SK-N-SH treated with all-trans-retinoic acid at 6 μM for 48 hours (cell line): ENCODE measurements at regions not wholly inside any gene's neighbourhood (a gene's known extent, or its start where the extent isn't known, plus 50 kb on each side); places are given as distances from the start of the nearest gene placed in this dataset.

Experiments used
- ATAC-seq: fragments of 200-7000 bp; cut with Tn5 transposase; 3 replicates; pipeline ENCODE4 v1.9.1; 2020; ENCODE audit warnings: mild to moderate bottlenecking, moderate library complexity
- ARNTL ChIP-seq: fragments of 450-650 bp; formaldehyde crosslinking; IDR thresholded peaks from 2 replicates; pipeline ENCODE4 v1.5.0; 2020; ENCODE audit warnings: low read depth, mild to moderate bottlenecking, moderate library complexity, borderline replicate concordance
- BACH2 ChIP-seq: fragments of 250-450 bp; sonication (Bioruptor Pico); IDR thresholded peaks from 2 replicates; pipeline ENCODE4 v1.9.0; 2021; ENCODE audit warnings: mild to moderate bottlenecking, borderline replicate concordance
- CREB5 ChIP-seq: fragments of 250-450 bp; sonication (Bioruptor Pico); IDR thresholded peaks from 2 replicates; pipeline ENCODE4 v1.5.1; 2020; ENCODE audit warnings: low read depth, mild to moderate bottlenecking, moderate library complexity
- CSDC2 ChIP-seq: fragments of 250-450 bp; sonication (Bioruptor Pico); IDR thresholded peaks from 2 replicates; pipeline ENCODE4 v1.5.0; 2020; ENCODE audit warnings: mild to moderate bottlenecking, moderate library complexity
- CSRNP3 ChIP-seq: fragments of 250-450 bp; sonication (Bioruptor Pico); IDR thresholded peaks from 2 replicates; pipeline ENCODE4 v1.5.1; 2021; ENCODE audit warnings: mild to moderate bottlenecking, moderate library complexity
- ESRRG ChIP-seq: fragments of 250-450 bp; sonication (Bioruptor Pico); IDR thresholded peaks from 2 replicates; pipeline ENCODE4 v1.6.1; 2021; ENCODE audit warnings: mild to moderate bottlenecking
- GLIS3 ChIP-seq: fragments of 250-450 bp; sonication (Bioruptor Pico); IDR thresholded peaks from 2 replicates; pipeline ENCODE4 v1.5.0; 2020; ENCODE audit warnings: mild to moderate bottlenecking, moderate library complexity
- ISL1 ChIP-seq: fragments of 250-450 bp; sonication (Bioruptor Pico); IDR thresholded peaks from 2 replicates; pipeline ENCODE4 v2.1.2; 2022; ENCODE audit warnings: mild to moderate bottlenecking, moderate library complexity
- OSR1 ChIP-seq: fragments of 250-450 bp; sonication (Bioruptor Pico); IDR thresholded peaks from 2 replicates; pipeline ENCODE4 v1.8.0; 2022; ENCODE audit warnings: moderate library complexity, mild to moderate bottlenecking, inconsistent platforms
- PATZ1 ChIP-seq: fragments of 250-450 bp; sonication (Bioruptor Pico); IDR thresholded peaks from 2 replicates; pipeline ENCODE4 v1.8.0; 2020; ENCODE audit warnings: mild to moderate bottlenecking, moderate library complexity, borderline replicate concordance
- POU6F1 ChIP-seq: fragments of 250-450 bp; sonication (Bioruptor Pico); IDR thresholded peaks from 2 replicates; pipeline ENCODE4 v1.8.0; 2021; ENCODE audit warnings: low read depth, mild to moderate bottlenecking, moderate library complexity, borderline replicate concordance
- PPARA ChIP-seq: fragments of 250-450 bp; sonication (Bioruptor Pico); IDR thresholded peaks from 2 replicates; pipeline ENCODE4 v1.5.0; 2020; ENCODE audit warnings: mild to moderate bottlenecking, borderline replicate concordance
- SNAI2 ChIP-seq: fragments of 250-450 bp; sonication (Bioruptor Pico); IDR thresholded peaks from 2 replicates; pipeline ENCODE4 v1.5.0; 2020; ENCODE audit warnings: mild to moderate bottlenecking, moderate library complexity
- TCF4 ChIP-seq: fragments of 250-450 bp; sonication (Bioruptor Pico); IDR thresholded peaks from 2 replicates; pipeline ENCODE4 v1.8.0; 2021; ENCODE audit warnings: mild to moderate bottlenecking, moderate library complexity, borderline replicate concordance
- TOX ChIP-seq: fragments of 250-450 bp; sonication (Bioruptor Pico); IDR thresholded peaks from 2 replicates; pipeline ENCODE4 v1.8.0; 2021; ENCODE audit warnings: mild to moderate bottlenecking, moderate library complexity, borderline replicate concordance
- TSHZ2 ChIP-seq: fragments of 250-450 bp; sonication (Bioruptor Pico); IDR thresholded peaks from 2 replicates; pipeline ENCODE4 v1.5.0; 2020; ENCODE audit warnings: mild to moderate bottlenecking, moderate library complexity
- ZFP30 ChIP-seq: fragments of 450-650 bp; formaldehyde crosslinking; IDR thresholded peaks from 2 replicates; pipeline ENCODE4 v1.5.0; 2022; ENCODE audit warnings: mild to moderate bottlenecking, moderate library complexity
- ZNF565 ChIP-seq: fragments of 450-650 bp; formaldehyde crosslinking; conservative IDR thresholded peaks from 2 replicates; pipeline ENCODE4 v1.5.0; 2020; ENCODE audit warnings: low read depth, mild to moderate bottlenecking, moderate library complexity
- ZNF70 ChIP-seq: fragments of 450-650 bp; formaldehyde crosslinking; IDR thresholded peaks from 2 replicates; pipeline ENCODE4 v1.5.0; 2020; ENCODE audit warnings: mild to moderate bottlenecking, moderate library complexity
- ZNF8 ChIP-seq: fragments of 450-650 bp; formaldehyde crosslinking; IDR thresholded peaks from 2 replicates; pipeline ENCODE4 v1.5.0; 2020; ENCODE audit warnings: mild to moderate bottlenecking, moderate library complexity

GRCh38 chr5:121315786-121316185 lies 535.9 kb upstream of the FTMT start:
- TF ChIP-seq PATZ1: no peak
- TF ChIP-seq PPARA: no peak
- TF ChIP-seq CREB5 (CRISPR knock-in tag): no peak
- no peak for TF ChIP-seq OSR1 (CRISPR knock-in tag)
- no peak for TF ChIP-seq ARNTL (CRISPR knock-in tag)
- TF ChIP-seq ZNF70 (CRISPR knock-in tag): no peak
- no peak for TF ChIP-seq TSHZ2
- no peak for TF ChIP-seq GLIS3
- no peak for TF ChIP-seq ZNF8 (CRISPR knock-in tag)
- TF ChIP-seq POU6F1 (CRISPR knock-in tag): no peak
- no peak for TF ChIP-seq ESRRG (CRISPR knock-in tag)
- TF ChIP-seq TOX (CRISPR knock-in tag): no peak
- no peak for TF ChIP-seq TCF4
- no peak for TF ChIP-seq SNAI2 (CRISPR knock-in tag)

GRCh38 chr5:121319292-121319691 lies 532.4 kb upstream of the FTMT start:
- TF ChIP-seq BACH2 (CRISPR knock-in tag): no peak
- no peak for TF ChIP-seq ESRRG (CRISPR knock-in tag)
- no peak for TF ChIP-seq ZFP30
- TF ChIP-seq CREB5 (CRISPR knock-in tag): no peak

More at GRCh38 chr5:121315786-121316185, 535.9 kb upstream of the FTMT start:
- no peak for ATAC-seq

GRCh38 chr5:121325930-121326329 lies 525.8 kb upstream of the FTMT start:
- TF ChIP-seq ZNF565: no peak
- no peak for TF ChIP-seq CREB5 (CRISPR knock-in tag)
- TF ChIP-seq ZFP30: no peak
- TF ChIP-seq ISL1 (CRISPR knock-in tag): no peak
- TF ChIP-seq ZNF8 (CRISPR knock-in tag): no peak
- no peak for TF ChIP-seq CSRNP3 (CRISPR knock-in tag)
- no peak for TF ChIP-seq TOX (CRISPR knock-in tag)
- TF ChIP-seq GLIS3: no peak
- TF ChIP-seq ARNTL (CRISPR knock-in tag): no peak
- TF ChIP-seq BACH2 (CRISPR knock-in tag): no peak
- no peak for TF ChIP-seq CSDC2 (CRISPR knock-in tag)
- no peak for ATAC-seq

More at GRCh38 chr5:121319292-121319691, 532.4 kb upstream of the FTMT start:
- no peak for ATAC-seq
